GM12873 (cell line): ENCODE measurements at regions not wholly inside any gene's neighbourhood (a gene's known extent, or its start where the extent isn't known, plus 50 kb on each side); places are given as distances from the start of the nearest gene placed in this dataset.

ENCODE experiments used
- TF ChIP-seq, protein P1 (sequence below): IDR thresholded peaks from 2 replicates; pipeline ENCODE4 v1.5.1; 2012; ENCODE audit warnings: low read depth, mild to moderate bottlenecking, moderate library complexity, low read length, control low read depth; ENCODE audit not compliant: insufficient read depth; ENCODE audit errors: missing control alignments

DNA sequence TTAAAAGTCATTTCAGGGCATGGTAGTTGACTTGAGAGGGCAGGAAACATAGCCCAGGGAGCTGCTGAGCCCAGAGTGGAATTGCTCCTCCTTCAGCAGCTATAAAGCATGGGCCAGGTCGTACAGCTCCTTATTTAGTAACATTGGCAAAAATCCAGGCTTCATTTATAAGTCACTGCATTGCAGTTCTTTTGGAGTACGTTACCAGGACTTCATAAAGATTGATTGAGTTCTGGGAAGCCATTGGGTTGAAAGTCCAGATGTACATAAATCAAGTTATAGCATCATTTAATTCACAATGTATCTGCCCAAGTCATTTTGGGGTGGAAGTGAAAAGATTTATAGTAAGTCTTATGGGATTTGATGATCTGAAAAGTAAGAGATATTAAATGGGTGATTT is 53.0 kb upstream of the ANKEF1 start:
- TF ChIP-seq, protein P1, sequence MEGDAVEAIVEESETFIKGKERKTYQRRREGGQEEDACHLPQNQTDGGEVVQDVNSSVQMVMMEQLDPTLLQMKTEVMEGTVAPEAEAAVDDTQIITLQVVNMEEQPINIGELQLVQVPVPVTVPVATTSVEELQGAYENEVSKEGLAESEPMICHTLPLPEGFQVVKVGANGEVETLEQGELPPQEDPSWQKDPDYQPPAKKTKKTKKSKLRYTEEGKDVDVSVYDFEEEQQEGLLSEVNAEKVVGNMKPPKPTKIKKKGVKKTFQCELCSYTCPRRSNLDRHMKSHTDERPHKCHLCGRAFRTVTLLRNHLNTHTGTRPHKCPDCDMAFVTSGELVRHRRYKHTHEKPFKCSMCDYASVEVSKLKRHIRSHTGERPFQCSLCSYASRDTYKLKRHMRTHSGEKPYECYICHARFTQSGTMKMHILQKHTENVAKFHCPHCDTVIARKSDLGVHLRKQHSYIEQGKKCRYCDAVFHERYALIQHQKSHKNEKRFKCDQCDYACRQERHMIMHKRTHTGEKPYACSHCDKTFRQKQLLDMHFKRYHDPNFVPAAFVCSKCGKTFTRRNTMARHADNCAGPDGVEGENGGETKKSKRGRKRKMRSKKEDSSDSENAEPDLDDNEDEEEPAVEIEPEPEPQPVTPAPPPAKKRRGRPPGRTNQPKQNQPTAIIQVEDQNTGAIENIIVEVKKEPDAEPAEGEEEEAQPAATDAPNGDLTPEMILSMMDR = no peak

DNA sequence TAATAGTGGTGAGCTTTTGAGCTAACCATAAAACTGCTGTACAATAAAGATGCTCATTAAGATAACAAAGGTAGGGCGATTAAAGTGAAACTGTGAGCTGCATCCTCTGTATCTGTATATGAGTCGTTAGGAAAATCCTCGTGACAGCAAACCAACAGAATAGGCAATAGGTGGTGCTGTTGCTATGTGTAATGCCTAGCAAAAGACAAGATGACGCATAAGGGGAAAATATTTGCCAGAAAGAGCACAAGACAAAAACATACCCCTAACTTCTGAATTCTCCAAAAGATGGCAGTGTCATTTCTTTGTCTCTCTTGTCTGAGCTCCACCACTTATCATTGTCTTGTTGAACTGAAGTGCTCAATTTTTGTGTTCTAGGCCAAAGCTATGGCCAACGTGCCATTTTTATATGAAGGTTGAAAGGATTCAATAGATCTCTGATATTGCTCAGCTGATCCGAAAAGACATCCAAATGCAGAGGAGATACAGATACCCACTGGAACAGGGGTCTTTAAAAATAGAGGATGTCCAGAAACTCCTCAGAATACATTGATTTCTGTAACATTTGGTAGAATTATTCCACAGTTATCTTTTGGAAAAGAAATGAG is 56.3 kb upstream of the ANKEF1 start:
- TF ChIP-seq, protein P1 = peak; percentile 73

DNA sequence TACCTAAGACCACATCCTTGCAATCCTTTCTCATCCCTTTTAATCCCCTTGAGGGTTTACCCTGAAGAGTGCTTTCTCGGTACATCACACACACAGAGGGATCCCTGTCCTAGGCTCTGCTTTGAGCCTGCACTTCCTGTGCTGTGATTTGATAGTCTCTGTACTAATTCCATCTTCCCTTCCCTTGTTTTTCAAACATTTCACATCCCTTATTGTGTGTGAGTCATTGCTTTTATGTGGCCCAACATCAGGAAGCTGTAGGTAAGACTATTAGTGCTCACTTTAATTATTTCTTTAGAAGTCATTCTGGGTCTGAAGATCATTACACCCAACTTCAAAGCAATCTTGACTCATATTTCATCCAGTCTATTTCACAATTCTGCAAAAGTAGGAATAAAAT is 57.2 kb upstream of the ANKEF1 start:
- TF ChIP-seq, protein P1 = no peak

DNA sequence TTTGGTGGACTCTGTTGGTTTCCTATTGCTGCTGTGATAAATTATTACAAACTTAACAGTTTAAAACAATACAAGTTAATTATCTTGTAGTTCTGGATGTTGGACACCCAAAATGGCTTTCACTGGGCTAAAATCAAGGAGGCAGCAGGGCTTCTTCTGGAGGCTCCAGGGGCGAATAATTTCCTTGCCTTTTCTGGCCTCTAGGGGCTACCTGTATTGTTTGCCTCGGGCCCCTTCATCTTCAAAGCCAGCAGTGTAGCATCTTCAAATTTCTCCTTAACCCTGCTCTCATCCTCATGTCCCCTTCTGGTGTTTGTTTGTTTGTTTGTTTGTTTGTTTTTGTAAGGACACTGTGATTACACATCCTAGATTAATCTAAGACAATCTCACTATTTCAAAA is 60.5 kb upstream of the ANKEF1 start:
- TF ChIP-seq, protein P1 = peak; percentile 44

DNA sequence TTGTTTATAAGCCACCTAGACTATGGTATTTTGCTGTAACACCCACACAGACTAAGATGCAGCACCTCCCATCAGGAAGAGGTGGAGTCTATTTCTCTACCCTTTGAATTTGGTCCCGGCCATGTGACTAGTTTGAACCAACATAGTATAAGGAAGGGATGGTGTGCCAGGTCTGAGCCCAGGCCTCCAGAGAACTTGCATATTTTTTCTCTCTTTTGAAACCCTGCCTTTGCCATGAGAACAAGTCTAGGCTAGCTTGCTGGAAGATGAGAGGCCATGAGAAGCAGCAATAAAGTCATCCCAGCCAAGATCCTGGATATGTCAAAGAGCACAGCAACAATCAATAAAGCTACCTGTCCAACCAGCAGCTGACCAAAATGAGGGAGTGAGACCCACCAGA is 63.0 kb upstream of the ANKEF1 start:
- TF ChIP-seq, protein P1 = no peak

DNA sequence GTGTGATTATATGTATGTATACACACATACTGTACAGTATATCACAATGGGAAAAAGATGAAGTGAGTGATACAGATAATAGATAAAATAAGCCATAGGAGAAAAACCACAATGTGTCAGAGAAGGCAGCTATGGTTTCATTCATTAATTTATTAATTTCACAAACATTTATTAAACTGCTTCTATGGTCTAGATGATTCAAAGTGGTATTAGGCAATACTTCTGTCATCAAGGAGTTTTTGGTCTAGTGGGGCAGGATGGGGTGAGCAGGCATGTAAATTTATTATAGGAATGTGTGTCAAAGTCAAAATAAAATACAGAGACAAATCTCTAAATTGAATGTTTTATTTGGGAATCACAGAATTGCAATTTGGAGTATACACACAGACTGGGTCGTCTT is 65.2 kb upstream of the ANKEF1 start:
- TF ChIP-seq, protein P1 = no peak

DNA sequence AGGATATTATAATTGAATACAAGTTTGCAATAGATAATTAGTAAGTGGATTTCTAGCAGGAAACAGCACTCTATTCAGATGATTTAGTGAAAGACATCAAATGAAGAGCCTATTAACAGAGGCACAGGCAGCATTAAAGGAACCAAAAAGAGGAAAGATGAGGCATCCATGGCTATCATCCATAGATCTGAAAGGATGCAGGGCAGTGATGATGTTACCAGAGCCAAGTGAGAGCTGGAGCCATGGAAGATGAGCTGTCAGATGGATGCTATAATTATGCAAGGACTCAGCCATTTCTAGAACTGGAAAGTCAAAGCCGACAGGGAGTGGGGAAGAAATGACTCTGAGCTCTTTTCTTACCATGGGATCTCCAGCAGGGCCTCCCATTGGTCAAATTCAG is 66.8 kb upstream of the ANKEF1 start:
- TF ChIP-seq, protein P1 = no peak

DNA sequence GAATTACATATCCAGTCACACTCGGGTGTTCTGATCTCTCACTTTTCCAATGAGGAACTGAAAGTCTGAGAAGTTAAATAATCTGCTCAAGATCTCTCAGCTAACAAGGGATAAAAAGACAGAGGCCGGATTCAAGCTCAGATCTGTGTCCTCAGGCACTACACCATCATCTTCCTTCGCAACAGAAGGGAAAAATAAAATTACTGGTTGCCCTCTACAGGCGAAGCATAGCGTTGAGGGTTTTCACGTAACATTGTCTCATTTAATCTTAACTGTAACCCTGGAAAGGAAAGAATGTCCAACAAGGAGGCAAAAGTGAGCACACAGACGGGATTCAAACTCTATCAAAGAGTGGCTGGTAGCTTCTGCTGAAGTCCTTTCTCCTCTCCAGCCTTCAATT is 67.8 kb upstream of the ANKEF1 start:
- TF ChIP-seq, protein P1 = peak; percentile 37
